ENCODE measurements at regions not wholly inside any gene's neighbourhood (a gene's known extent, or its start where the extent isn't known, plus 50 kb on each side); places are given as distances from the start of the nearest gene placed in this dataset.

DNA sequence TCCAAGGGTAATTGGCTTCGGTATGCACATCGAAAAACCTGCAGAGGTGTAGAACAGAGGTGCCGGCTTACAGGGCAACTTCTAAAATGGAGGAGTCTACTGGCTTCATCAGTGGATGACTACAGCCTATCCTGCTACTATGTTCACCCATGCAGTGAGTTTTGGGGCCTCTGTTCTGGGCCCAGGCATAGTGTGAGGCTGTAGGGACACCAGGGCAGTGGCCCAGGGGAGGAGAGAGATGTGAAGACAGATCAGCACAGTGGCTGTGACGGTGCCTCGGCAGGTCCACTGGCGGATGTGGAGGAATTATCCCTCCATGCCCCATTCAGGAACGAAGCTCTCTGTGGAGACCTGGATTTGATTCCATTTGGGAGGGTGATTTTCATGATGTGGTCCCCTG lies 235.3 kb upstream of the MKI67 start:
- ATAC-seq (no peak), DNase-seq (no peak)
- H3K27ac Mint-ChIP-seq, result no peak overlapping the region

DNA sequence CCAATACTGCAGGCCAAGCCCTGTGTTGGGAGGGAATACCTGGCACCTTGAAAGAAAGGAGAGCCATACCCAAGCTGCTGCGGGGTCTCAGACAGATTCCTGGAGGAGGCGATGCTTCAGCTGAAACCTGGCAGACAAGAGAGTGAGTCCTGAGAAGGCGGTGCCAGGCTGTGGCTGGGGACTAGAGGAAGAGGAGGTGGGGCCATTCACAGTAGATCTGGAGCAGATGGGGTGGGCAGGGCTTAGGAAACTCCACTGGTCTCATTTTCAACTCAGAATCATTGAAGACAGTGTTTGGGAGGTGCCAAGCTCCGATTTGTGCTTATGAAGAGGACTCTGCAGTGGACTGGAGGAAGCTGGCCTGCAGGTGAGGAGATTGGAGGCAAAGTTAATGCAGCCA lies 236.3 kb upstream of the MKI67 start:
- Mint-ChIP-seq H3K27me3 (peaks cover 29% of the 10 kb centered on the region), H3K36me3 (ENCODE audit: low read depth) (no peaks in the 10 kb centered on the region), H3K4me1 (no peaks in the 10 kb centered on the region), H3K4me3 (no peak overlapping the region), H3K27ac (no peak overlapping the region)
- H3K9me3 ChIP-seq (ENCODE audit: control insufficient read depth, low read length, poor library complexity, severe bottlenecking), result no peaks in the 10 kb centered on the region
- DNase-seq, result no peak
- ATAC-seq, result no peak

More for the DNA sequence above, 235.3 kb upstream of the MKI67 start:
- H3K4me3 Mint-ChIP-seq, result no peak overlapping the region
- no peaks in the 10 kb centered on the region for H3K4me1 Mint-ChIP-seq
- no peaks in the 10 kb centered on the region for H3K9me3 ChIP-seq (ENCODE audit: control insufficient read depth, low read length, poor library complexity, severe bottlenecking)
- H3K27me3 Mint-ChIP-seq, result peaks cover 29% of the 10 kb centered on the region
- H3K36me3 Mint-ChIP-seq (ENCODE audit: low read depth), result no peaks in the 10 kb centered on the region

DNA sequence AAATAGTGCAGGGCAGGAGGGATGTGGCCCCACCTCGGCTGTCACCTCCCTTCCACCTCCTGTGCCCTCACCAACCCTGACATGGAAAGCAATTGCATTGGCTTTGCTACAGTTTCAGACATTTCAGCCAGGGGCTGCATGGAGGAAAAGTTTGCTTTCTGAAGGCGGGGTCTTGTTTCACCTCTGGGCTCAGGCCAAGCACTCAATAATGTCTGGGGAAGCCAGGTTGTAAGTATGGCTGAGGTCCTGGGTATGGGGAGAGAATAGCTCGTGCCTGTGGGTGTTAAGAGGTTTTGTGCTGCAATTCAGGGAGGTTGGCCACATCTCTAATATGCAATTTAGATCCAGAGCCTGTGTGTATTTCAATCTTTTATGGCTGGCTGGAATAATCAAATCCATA lies 238.4 kb upstream of the MKI67 start:
- no peaks in the 10 kb centered on the region for H3K4me1 Mint-ChIP-seq
- ATAC-seq (no peak), DNase-seq (no peak)
- H3K27me3 Mint-ChIP-seq, result peaks cover 33% of the 10 kb centered on the region
- H3K9me3 ChIP-seq (ENCODE audit: control insufficient read depth, low read length, poor library complexity, severe bottlenecking), result no peaks in the 10 kb centered on the region
- no peak overlapping the region for H3K27ac Mint-ChIP-seq
- no peak overlapping the region for H3K4me3 Mint-ChIP-seq
- H3K36me3 Mint-ChIP-seq (ENCODE audit: low read depth), result no peaks in the 10 kb centered on the region

DNA sequence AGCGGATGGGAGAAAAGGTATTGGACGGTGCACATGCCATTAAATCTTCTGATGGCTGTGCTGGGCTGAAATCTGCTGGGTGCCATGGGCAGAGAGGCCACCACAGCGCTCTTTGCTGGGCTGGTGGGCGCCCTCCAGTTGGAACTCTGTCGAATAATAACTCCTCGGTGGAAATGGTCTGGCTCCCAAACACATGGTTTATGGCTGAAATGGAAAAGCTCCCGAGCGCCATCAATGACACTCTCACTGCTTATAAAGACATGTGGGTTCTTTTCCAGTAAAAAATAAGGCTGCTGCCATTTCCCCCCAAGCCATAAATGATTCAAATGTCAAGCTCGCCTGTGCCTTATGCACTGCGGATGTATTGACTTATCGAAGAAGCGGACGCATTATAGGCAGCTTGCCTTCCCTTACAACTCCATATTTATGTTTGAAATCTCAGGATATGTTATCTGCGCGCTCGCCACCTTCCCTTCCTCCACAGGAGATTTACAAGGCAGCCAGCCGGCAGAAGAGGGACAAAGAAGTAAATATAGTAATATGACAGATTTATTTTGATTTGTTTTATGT lies 239.0 kb upstream of the MKI67 start:
- H3K4me1 Mint-ChIP-seq, result no peaks in the 10 kb centered on the region
- H3K4me3 Mint-ChIP-seq, result no peak overlapping the region
- DNase-seq (no peak), ATAC-seq (no peak)
- no peak overlapping the region for H3K27ac Mint-ChIP-seq
- no peaks in the 10 kb centered on the region for H3K9me3 ChIP-seq (ENCODE audit: control insufficient read depth, low read length, poor library complexity, severe bottlenecking)
- H3K36me3 Mint-ChIP-seq (ENCODE audit: low read depth), result no peaks in the 10 kb centered on the region
- peaks cover 33% of the 10 kb centered on the region for H3K27me3 Mint-ChIP-seq

DNA sequence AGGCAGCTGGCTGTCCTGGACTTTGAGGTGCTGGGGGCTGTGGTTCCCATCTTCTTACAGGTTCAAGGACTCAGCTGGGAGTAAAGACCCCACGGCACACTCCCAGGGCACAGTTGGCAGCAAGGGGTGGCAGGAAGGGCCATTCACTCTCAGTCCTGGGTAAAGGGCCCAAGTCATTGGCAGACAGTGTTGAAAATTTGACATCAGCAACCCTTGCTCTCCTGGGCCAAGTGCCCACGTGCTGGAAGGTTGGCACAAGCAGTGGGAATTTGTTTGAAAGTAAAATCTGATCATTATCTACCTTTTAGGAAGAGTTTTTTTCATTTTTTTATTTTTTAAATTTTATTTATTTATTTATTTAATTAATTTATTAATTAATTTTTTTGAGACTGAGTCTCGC lies 241.6 kb upstream of the MKI67 start:
- Mint-ChIP-seq H3K36me3 (ENCODE audit: low read depth) (no peaks in the 10 kb centered on the region), H3K4me1 (no peaks in the 10 kb centered on the region), H3K27ac (no peak overlapping the region), H3K27me3 (peaks cover 19% of the 10 kb centered on the region), H3K4me3 (no peak overlapping the region)
- ATAC-seq (no peak), DNase-seq (no peak)
- H3K9me3 ChIP-seq (ENCODE audit: control insufficient read depth, low read length, poor library complexity, severe bottlenecking), result no peaks in the 10 kb centered on the region

DNA sequence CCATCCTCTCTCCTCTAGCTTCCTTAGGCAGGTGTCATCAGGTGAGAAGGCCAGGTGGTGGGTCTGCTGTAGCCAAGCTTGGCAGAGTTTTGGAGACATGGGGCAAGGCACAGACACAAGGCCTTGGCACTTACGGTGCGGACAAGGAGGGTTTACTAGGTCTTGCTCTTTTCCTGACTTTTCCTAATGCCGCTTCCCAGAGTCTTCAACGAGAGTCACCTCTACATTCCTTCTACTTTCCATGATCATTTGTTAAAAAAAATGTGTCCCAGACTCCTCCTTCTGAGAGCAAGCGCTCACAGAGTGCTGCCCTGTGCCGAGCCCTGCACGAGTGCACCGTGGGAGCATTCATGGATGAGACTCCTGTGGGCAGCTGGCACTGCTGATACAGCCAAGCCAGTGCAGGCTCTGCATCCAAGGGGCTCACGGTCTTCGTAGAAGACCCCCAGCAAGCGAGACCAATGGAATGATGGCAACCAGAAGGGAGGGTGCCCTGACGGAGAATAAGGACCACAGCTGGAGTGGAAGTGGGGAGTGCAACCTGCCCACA lies 243.0 kb upstream of the MKI67 start:
- no peaks in the 10 kb centered on the region for H3K9me3 ChIP-seq (ENCODE audit: control insufficient read depth, low read length, poor library complexity, severe bottlenecking)
- Mint-ChIP-seq H3K4me3 (no peak overlapping the region), H3K4me1 (peaks cover 4% of the 10 kb centered on the region), H3K27me3 (peaks cover 15% of the 10 kb centered on the region), H3K27ac (no peak overlapping the region), H3K36me3 (ENCODE audit: low read depth) (no peaks in the 10 kb centered on the region)
- no peak for ATAC-seq
- no peak for DNase-seq

DNA sequence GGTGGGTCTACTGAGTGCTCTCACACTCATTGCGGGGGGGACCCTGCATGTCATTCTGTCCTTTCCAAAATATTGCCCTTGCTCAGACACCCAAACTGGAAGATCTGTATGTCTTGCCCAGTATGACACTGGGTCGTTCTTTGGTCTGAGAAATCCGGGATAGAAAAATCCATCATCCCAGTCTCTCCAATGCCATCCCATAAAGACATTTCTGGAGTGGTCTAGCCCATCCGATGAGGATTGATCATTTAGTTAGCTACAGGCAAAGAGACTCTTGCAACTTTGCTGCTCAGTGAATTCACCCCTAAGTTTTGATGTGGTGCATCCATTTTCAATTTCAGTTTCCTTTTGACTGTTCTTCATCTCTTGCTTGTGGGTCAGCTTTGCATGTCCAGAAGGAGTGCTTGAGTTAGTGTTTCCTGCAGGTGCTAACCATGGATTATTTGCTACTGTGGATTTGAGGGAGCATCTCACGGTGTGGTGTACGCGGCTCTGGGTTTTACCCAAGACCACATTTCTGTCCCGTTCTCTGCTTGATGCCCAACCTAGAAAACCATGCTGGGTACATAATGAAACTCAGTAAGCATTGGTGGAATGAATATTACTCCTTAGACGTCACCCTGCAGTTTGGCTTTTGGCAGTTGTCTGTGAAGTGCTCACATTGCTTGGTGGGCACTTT lies 247.0 kb upstream of the MKI67 start:
- H3K27ac Mint-ChIP-seq, result no peak overlapping the region
- ATAC-seq (no peak), DNase-seq (no peak)
- peaks cover 25% of the 10 kb centered on the region for H3K27me3 Mint-ChIP-seq
- peaks cover 4% of the 10 kb centered on the region for H3K4me1 Mint-ChIP-seq
- H3K36me3 Mint-ChIP-seq (ENCODE audit: low read depth), result no peaks in the 10 kb centered on the region
- no peaks in the 10 kb centered on the region for H3K9me3 ChIP-seq (ENCODE audit: control insufficient read depth, low read length, poor library complexity, severe bottlenecking)
- H3K4me3 Mint-ChIP-seq, result no peak overlapping the region

DNA sequence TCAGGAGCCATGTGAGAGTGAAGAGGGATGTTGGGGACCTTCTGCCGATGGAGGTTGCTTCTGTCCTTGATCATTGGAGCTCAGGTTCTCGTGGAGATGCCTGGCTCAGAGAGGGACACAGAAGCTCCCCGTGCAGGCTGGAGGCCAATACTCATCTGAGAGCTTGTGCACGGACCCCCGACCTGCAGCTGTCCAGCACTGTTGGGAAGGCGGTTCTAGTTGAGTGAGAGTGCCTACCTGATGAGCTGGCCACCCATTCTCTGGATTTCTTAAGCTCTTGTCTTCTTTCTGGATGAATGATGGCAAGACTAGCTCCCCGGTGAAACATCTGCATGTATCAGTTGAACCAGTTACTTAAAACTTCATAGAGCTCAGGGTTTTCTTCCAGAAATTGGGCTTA lies 247.6 kb upstream of the MKI67 start:
- DNase-seq, result no peak
- H3K27ac Mint-ChIP-seq, result no peak overlapping the region
- H3K36me3 Mint-ChIP-seq (ENCODE audit: low read depth), result no peaks in the 10 kb centered on the region
- H3K4me3 Mint-ChIP-seq, result no peak overlapping the region
- ATAC-seq, result no peak
- H3K4me1 Mint-ChIP-seq, result peaks cover 4% of the 10 kb centered on the region
- peaks cover 26% of the 10 kb centered on the region for H3K27me3 Mint-ChIP-seq
- H3K9me3 ChIP-seq (ENCODE audit: control insufficient read depth, low read length, poor library complexity, severe bottlenecking), result no peaks in the 10 kb centered on the region

DNA sequence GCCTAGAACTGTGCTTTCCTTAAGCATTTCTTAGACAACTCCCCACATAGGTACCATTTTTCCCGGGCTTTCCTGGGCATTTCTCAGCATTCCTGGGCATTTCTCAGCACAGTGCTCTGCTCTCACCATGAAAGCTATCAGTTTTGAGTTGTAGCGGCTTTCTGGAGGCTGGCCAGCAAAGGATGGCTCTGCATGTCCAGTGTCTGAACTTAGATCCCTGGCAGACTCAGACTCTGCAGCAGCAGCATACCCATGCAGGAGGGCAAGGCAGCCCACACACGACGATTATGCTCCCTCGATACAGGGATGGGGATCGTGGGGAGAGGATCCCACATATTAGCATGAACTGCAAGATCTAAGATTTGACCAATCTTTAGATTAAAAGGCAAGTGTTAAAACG lies 248.9 kb upstream of the MKI67 start:
- H3K27ac Mint-ChIP-seq, result no peak overlapping the region
- H3K27me3 Mint-ChIP-seq, result peaks cover 36% of the 10 kb centered on the region
- no peaks in the 10 kb centered on the region for H3K9me3 ChIP-seq (ENCODE audit: control insufficient read depth, low read length, poor library complexity, severe bottlenecking)
- H3K4me1 Mint-ChIP-seq, result peaks cover 4% of the 10 kb centered on the region
- DNase-seq (no peak), ATAC-seq (no peak)
- H3K36me3 Mint-ChIP-seq (ENCODE audit: low read depth), result no peaks in the 10 kb centered on the region
- no peak overlapping the region for H3K4me3 Mint-ChIP-seq

DNA sequence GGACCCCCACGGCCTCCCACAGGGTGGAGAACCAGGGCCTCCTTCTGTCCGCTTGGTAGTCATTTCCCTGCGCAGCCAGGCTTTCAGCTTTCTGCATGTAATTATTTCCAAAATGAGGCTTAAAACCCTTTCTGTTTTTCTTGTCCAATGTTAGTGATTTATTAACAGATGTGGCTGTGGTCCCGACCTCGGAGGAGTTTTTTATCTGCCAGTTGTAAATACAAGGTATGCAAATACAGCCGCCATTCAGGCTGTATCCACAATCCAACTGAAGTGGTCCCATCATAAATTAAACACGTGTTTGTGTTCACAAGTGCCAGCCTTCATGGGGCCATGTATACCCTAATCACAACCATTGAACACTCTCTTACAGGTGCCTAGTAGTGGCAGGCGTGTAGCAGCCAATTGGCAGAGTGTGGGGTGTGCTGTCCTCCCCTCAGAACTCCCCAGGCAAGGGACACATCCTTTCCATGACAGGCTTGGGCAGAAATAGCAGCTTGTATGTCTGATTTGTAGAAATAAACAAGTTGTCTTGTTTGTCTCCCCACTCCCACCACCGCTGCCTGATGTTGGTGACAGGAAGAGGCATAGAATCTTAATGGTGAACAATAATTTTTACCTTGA lies 251.3 kb upstream of the MKI67 start:
- Mint-ChIP-seq H3K4me3 (no peak overlapping the region), H3K4me1 (peaks cover 4% of the 10 kb centered on the region), H3K36me3 (ENCODE audit: low read depth) (no peaks in the 10 kb centered on the region), H3K27ac (no peak overlapping the region), H3K27me3 (peaks cover 41% of the 10 kb centered on the region)
- DNase-seq (no peak), ATAC-seq (no peak)
- no peaks in the 10 kb centered on the region for H3K9me3 ChIP-seq (ENCODE audit: control insufficient read depth, low read length, poor library complexity, severe bottlenecking)

DNA sequence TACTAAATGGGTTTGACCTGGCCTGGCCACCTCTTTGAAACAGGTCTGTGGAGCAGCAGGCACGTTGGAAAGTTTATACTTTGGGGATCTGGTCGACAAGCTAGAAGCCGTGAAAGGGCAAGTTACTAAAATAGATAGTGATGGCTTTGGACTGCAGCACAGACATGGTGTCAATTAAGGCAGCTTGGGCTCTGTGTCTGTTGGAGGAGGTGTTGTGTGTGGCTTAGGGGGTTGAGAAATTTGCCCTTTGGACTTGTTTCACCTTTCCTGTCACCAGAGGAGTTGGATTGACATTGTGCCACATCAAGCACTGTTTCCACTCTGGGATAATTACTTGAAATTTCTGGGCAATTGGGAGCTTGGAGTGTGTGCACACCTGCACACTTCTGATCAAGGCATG lies 251.8 kb upstream of the MKI67 start:
- Mint-ChIP-seq H3K27me3 (peaks cover 41% of the 10 kb centered on the region), H3K36me3 (ENCODE audit: low read depth) (no peaks in the 10 kb centered on the region), H3K4me1 (peaks cover 4% of the 10 kb centered on the region), H3K27ac (no peak overlapping the region), H3K4me3 (no peak overlapping the region)
- ATAC-seq (no peak), DNase-seq (no peak)
- H3K9me3 ChIP-seq (ENCODE audit: control insufficient read depth, low read length, poor library complexity, severe bottlenecking), result no peaks in the 10 kb centered on the region

DNA sequence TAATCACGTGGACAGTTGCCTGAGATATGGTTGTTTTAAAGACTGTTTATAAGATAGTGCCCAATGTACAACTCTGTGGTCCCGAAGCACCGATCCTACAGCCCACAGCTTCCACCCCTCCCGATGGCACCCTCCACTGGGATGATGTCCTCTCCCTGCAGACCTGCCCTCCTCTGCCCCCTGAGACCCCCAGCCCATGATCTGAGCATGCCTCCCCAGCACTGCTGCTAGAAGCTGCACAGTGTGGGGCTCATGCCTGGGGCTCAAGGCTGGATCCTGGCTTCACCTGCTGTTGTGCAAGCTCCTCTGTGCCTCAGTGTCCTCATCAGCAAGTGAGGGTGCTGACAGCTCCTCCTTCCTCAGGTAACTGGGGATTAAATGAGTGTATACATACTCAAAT lies 254.7 kb upstream of the MKI67 start:
- H3K27me3 Mint-ChIP-seq, result peaks cover 30% of the 10 kb centered on the region
- H3K27ac Mint-ChIP-seq, result no peak overlapping the region
- no peak overlapping the region for H3K4me3 Mint-ChIP-seq
- DNase-seq (no peak), ATAC-seq (no peak)
- H3K9me3 ChIP-seq (ENCODE audit: control insufficient read depth, low read length, poor library complexity, severe bottlenecking), result no peaks in the 10 kb centered on the region
- H3K36me3 Mint-ChIP-seq (ENCODE audit: low read depth), result no peaks in the 10 kb centered on the region
- H3K4me1 Mint-ChIP-seq, result no peaks in the 10 kb centered on the region

DNA sequence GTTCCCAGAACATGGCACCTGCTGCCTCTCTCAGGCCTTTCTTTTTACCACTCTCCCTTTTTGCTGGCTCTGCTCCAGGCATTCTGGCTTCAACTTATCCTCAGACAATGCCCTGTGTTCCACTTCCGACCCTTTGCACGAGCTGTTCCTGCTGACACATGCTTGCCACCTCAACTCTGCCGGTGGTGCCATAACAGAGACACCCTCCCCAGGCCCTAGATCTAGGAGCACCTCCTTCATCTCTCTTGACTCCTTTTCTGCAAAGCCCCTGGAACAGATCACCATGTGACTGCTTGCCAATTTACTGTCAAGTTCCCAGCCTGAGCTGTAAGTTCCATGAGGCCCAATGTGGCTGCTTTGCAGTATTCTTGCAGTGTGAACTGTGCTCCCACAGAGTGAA lies 256.0 kb upstream of the MKI67 start:
- H3K27ac Mint-ChIP-seq, result no peak overlapping the region
- H3K9me3 ChIP-seq (ENCODE audit: control insufficient read depth, low read length, poor library complexity, severe bottlenecking), result no peaks in the 10 kb centered on the region
- no peak overlapping the region for H3K4me3 Mint-ChIP-seq
- no peaks in the 10 kb centered on the region for H3K4me1 Mint-ChIP-seq
- ATAC-seq, result no peak
- H3K27me3 Mint-ChIP-seq, result peaks cover 29% of the 10 kb centered on the region
- DNase-seq, result no peak
- no peaks in the 10 kb centered on the region for H3K36me3 Mint-ChIP-seq (ENCODE audit: low read depth)

DNA sequence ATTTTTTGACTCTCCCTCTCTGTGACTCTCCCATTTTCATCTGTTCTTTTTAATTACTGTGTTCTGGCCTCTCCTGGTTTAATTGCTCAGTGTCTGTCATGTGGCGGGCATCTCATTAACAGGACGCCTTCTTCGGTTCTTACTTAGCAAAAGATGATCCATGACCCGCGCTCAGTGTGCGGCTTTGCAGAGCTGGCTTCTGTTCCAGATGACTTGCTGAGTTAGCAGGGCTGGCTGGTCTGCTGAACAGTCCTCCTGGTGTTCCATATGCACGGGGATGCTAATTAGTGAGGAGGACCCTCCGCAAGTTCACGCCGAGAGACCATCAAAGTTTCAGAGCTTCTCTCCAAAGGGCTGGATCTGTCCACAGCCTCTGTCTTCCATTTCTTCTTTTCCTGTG lies 258.6 kb upstream of the MKI67 start:
- no peak overlapping the region for H3K4me3 Mint-ChIP-seq
- no peaks in the 10 kb centered on the region for H3K4me1 Mint-ChIP-seq
- no peak for DNase-seq
- no peaks in the 10 kb centered on the region for H3K36me3 Mint-ChIP-seq (ENCODE audit: low read depth)
- H3K27ac Mint-ChIP-seq, result no peak overlapping the region
- no peak for ATAC-seq
- no peaks in the 10 kb centered on the region for H3K9me3 ChIP-seq (ENCODE audit: control insufficient read depth, low read length, poor library complexity, severe bottlenecking)
- peaks cover 6% of the 10 kb centered on the region for H3K27me3 Mint-ChIP-seq

Data from T-helper 17 cell (primary cell).